ENCODE measurements at regions not wholly inside any gene's neighbourhood (a gene's known extent, or its start where the extent isn't known, plus 50 kb on each side); places are given as distances from the start of the nearest gene placed in this dataset.

GRCh38 chr5:116386633-116387032 lies 188.0 kb downstream of the SEMA6A start:
- H3K23ac ChIP-seq (ENCODE audit: insufficient read length), result no peak overlapping the region
- FAIRE-seq, result no peak
- POLR2A ChIA-PET (ENCODE audit: partially characterized antibody), result interaction anchor here (0.6 to 1.0 kb wide), 2 partner anchors 49 to 421 kb away, joined by 3 to 4 read pairs; no protein-coding TSS in a partner anchor

More at GRCh38 chr5:116386633-116387032, 188.0 kb downstream of the SEMA6A start:
- Histone ChIP-seq H3K9ac (replicated peaks in 1 of 4; ENCODE audit: extremely low read depth in 1 of 4, low read depth in 3 of 4, low read length in 3 of 4) (no peak overlapping the region), H4K20me1 (replicated peaks in 1 of 2; ENCODE audit: control insufficient read depth in 1 of 2, insufficient read depth in 2 of 2, low read length in 2 of 2) (no peaks in the 10 kb centered on the region), H3K56ac (replicated peaks; ENCODE audit: insufficient read length, low read depth, low read length) (no peak overlapping the region), H3K4me3 (ENCODE audit: extremely low read depth in 1 of 4, insufficient read depth in 2 of 4, low read depth in 3 of 4, low read length in 4 of 4) (no peak overlapping the region), H3K23me2 (ENCODE audit: low read depth, low read length) (no peaks in the 10 kb centered on the region; the same call in 1 of the 2 replicates), H3K79me2 (ENCODE audit: control insufficient read depth in 1 of 2, insufficient read depth in 2 of 2, low read length in 2 of 2) (no peaks in the 10 kb centered on the region), H3K4me2 (ENCODE audit: insufficient read depth in 1 of 2, low read depth in 2 of 2, low read length in 2 of 2) (no peak overlapping the region), H3K27ac (ENCODE audit: low read depth, low read length) (no peak overlapping the region), H4K91ac (replicated peaks; ENCODE audit: insufficient read length, low read length) (no peak overlapping the region), H2AK5ac (ENCODE audit: low read depth, low read length) (no peak overlapping the region), H2BK15ac (ENCODE audit: low read length) (no peak overlapping the region), H2BK5ac (ENCODE audit: low read depth, low read length) (no peak overlapping the region), H2BK20ac (ENCODE audit: low read length) (no peak overlapping the region), H3K9me3 (ENCODE audit: insufficient read depth in 2 of 2, low read depth in 1 of 2, low read length in 1 of 2) (no peaks in the 10 kb centered on the region), H3K4me1 (replicated peaks in 1 of 4; ENCODE audit: control insufficient read depth in 3 of 4, insufficient read depth in 4 of 4, low read length in 3 of 4) (peaks cover 0 to 5% (median 2%) of the 10 kb centered on the region in 4 experiments; a peak in 2 of 7 replicates), H4K5ac (ENCODE audit: insufficient read length, low read depth, low read length) (no peak overlapping the region), H3K36me3 (ENCODE audit: control insufficient read depth in 2 of 4, insufficient read depth in 4 of 4, low read length in 3 of 4) (no peaks in the 10 kb centered on the region), H2BK120ac (replicated peaks; ENCODE audit: low read depth, low read length) (no peak overlapping the region), H4K8ac (ENCODE audit: extremely low read depth, insufficient read depth, low read length) (no peak overlapping the region), H3K4ac (replicated peaks; ENCODE audit: insufficient read length, low read depth, low read length) (no peak overlapping the region), H3K27me3 (replicated peaks in 1 of 4; ENCODE audit: control insufficient read depth in 3 of 4, extremely low read depth in 1 of 4, insufficient read depth in 3 of 4, low read length in 3 of 4) (no peaks in the 10 kb centered on the region), H3K14ac (ENCODE audit: insufficient read length) (no peak overlapping the region), H3K18ac (ENCODE audit: extremely low read depth, low read length) (no peak overlapping the region), H2AFZ (ENCODE audit: low read length) (no peak overlapping the region), H3K79me1 (ENCODE audit: low read depth, low read length) (no peaks in the 10 kb centered on the region), H2BK12ac (ENCODE audit: low read depth, low read length) (no peak overlapping the region)
- TF ChIP-seq KDM4A (IDR thresholded peaks at IDR 0.05; ENCODE audit: low read depth, low read length, severe bottlenecking) (no peak), EGR1 (IDR thresholded peaks at IDR 0.05; ENCODE audit: borderline replicate concordance, low read depth, low read length) (no peak), ZNF274 (IDR thresholded peaks at IDR 0.05; ENCODE audit: borderline replicate concordance, extremely low read depth, low read length) (no peak), YY1 (IDR thresholded peaks at IDR 0.05; ENCODE audit: low read depth, low read length) (no peak), BACH1 (IDR thresholded peaks at IDR 0.05; ENCODE audit: low read length) (no peak), SUZ12 (IDR thresholded peaks at IDR 0.05; ENCODE audit: low read length) (no peak), JUN (IDR thresholded peaks at IDR 0.05; ENCODE audit: low read depth, low read length) (no peak), NANOG (IDR thresholded peaks at IDR 0.05; ENCODE audit: insufficient read depth, low read depth, low read length, poor library complexity, severe bottlenecking) (no peak), KDM5A (IDR thresholded peaks at IDR 0.05; ENCODE audit: low read length) (no peak), TBP (IDR thresholded peaks at IDR 0.05; ENCODE audit: low read depth, low read length) (no peak), BRCA1 (IDR thresholded peaks at IDR 0.05; ENCODE audit: low read depth, low read length) (no peak), EZH2 (IDR thresholded peaks at IDR 0.05; ENCODE audit: low read depth, low read length, severe bottlenecking) (no peak), TCF12 (IDR thresholded peaks at IDR 0.05; ENCODE audit: low read depth, low read length) (no peak), CHD2 (IDR thresholded peaks at IDR 0.05; ENCODE audit: low read length) (no peak), GTF2F1 (IDR thresholded peaks at IDR 0.05; ENCODE audit: borderline replicate concordance, low read depth, low read length) (no peak), RFX5 (IDR thresholded peaks at IDR 0.05; ENCODE audit: borderline replicate concordance, low read depth, low read length) (no peak)
- WGBS, 2 experiments (ENCODE audit: extremely low coverage in 1 of 2, insufficient coverage in 1 of 2, insufficient read length in 1 of 2, insufficient replicate concordance in 2 of 2, low coverage in 1 of 2, low lambda C conversion rate in 2 of 2, missing lambda C conversion rate in 1 of 2), result 84% methylated on average over 5 of the region's 5 CpGs; no CpG with 5 or more reads in 1 of the 2 experiments
- CTCF ChIA-PET (ENCODE audit: partially characterized antibody), result interaction anchor here (0.6 to 1.3 kb wide), 4 partner anchors 8 to 519 kb away, joined by 3 read pairs; no protein-coding TSS in a partner anchor
- DNase-seq (ENCODE audit: low read depth in 1 of 2, low spot score in 2 of 2), result no peak

All from H1 (cell line).